PFSK-1 (cell line): ENCODE measurements at regions not wholly inside any gene's neighbourhood (a gene's known extent, or its start where the extent isn't known, plus 50 kb on each side); places are given as distances from the start of the nearest gene placed in this dataset.

ENCODE experiments used
- FOXP2 ChIP-seq: optimal IDR thresholded peaks from 2 replicates; pipeline ENCODE3; 2011; ENCODE audit warnings: borderline replicate concordance, control low read depth, inconsistent platforms; ENCODE audit not compliant: insufficient read depth; ENCODE audit errors: extremely low read length, extremely low read depth
- POLR2AphosphoS5 ChIP-seq: IDR thresholded peaks from 2 replicates; pipeline ENCODE4 v1.6.1; 2012; ENCODE audit warnings: low read depth, mild to moderate bottlenecking, control low read depth, low read length, moderate library complexity
- REST ChIP-seq, 2 experiments: IDR thresholded peaks; 2 replicates each; pipeline versions ENCODE4 v1.6.1 to v1.8.0; 2011 to 2012; ENCODE audit warnings: low read depth in 2 of 2, low read length in 2 of 2, control low read depth in 1 of 2, inconsistent platforms in 1 of 2, mild to moderate bottlenecking in 1 of 2, moderate library complexity in 1 of 2; ENCODE audit not compliant: insufficient read depth in 1 of 2
- SIN3A ChIP-seq: IDR thresholded peaks from 2 replicates; pipeline ENCODE4 v1.6.1; 2012; ENCODE audit warnings: mild to moderate bottlenecking, low read length, moderate library complexity, borderline replicate concordance; ENCODE audit not compliant: insufficient read depth
- TAF1 ChIP-seq: IDR thresholded peaks from 2 replicates; pipeline ENCODE4 v1.6.1; 2012; ENCODE audit warnings: low read length, control low read depth, borderline replicate concordance; ENCODE audit not compliant: insufficient read depth

DNA sequence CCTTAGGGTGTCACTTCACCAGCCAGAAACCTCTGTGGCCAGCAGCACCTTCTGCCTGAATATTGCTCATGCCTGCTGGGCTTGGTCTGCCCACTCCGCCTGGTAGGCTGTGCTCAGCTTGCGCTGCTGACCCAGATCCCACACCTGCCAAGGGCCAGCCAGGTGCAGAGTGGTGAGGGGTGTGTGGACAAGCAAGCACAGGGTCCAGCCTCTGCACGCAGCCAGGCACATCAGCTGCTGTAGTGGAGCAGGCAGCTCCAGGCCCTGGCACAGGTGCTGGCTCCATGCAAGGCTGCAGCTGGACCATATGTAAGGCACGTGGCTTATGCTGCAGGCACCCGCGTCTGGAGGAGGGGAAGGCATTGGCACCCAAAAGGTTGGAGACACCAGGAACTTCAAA lies 567.4 kb downstream of the INHBA start:
- TF ChIP-seq POLR2AphosphoS5 (no peak), REST (IDR thresholded peaks at IDR 0.05; ENCODE audit: insufficient read depth in 1 of 2, low read depth in 2 of 2, low read length in 2 of 2) (no peak), TAF1 (no peak), SIN3A (no peak), FOXP2 (no peak)
